Vagina (tissue), 2 donors: ENCODE measurements at regions not wholly inside any gene's neighbourhood (a gene's known extent, or its start where the extent isn't known, plus 50 kb on each side); places are given as distances from the start of the nearest gene placed in this dataset.

ENCODE experiments used
- DNase-seq, 2 donors: peaks; one replicate each; pipeline ENCODE4 v3.0.0-alpha.2; 2017; ENCODE audit errors: extremely low spot score in 2 of 2
- H3K27ac ChIP-seq: fragments of 200-600 bp; sonication (generic); one replicate; pipeline ENCODE4 v1.5.1; 2019
- H3K27me3 ChIP-seq: fragments of 200-600 bp; sonication (generic); one replicate; pipeline ENCODE4 v1.5.1; 2019
- H3K36me3 ChIP-seq, 2 donors: fragments of 200-600 bp; sonication (generic); one replicate each; pipeline ENCODE4 v1.5.1; 2017 to 2019
- H3K4me1 ChIP-seq: fragments of 200-600 bp; sonication (generic); one replicate; pipeline ENCODE4 v1.5.1; 2019
- H3K4me3 ChIP-seq, 2 donors: fragments of 200-600 bp; sonication (generic); 1 replicate in 1 of 2; 2 replicates in 1 of 2; pipeline ENCODE4 v1.5.1; 2016 to 2019
- H3K9me3 ChIP-seq: fragments of 200-600 bp; sonication (generic); one replicate; pipeline ENCODE4 v1.5.1; 2019
- CTCF ChIP-seq, 3 experiments: fragments of 450-650 bp in 2 of 3; fragments of 200-600 bp in 1 of 3; sonication (generic) in 1 of 3; IDR thresholded peaks; one replicate each; pipeline ENCODE4 v1.5.1; 2017 to 2019; ENCODE audit warnings: antibody characterized with exemption in 3 of 3, mild to moderate bottlenecking in 2 of 3, moderate library complexity in 2 of 3
- POLR2A ChIP-seq, 2 donors: fragments of 450-650 bp; IDR thresholded peaks; one replicate each; pipeline ENCODE4 v1.6.1; 2017; ENCODE audit warnings: antibody characterized with exemption in 2 of 2, mild to moderate bottlenecking in 2 of 2, moderate library complexity in 2 of 2
- POLR2AphosphoS5 ChIP-seq, 2 donors: sonication (generic); formaldehyde crosslinking; IDR thresholded peaks; one replicate each; pipeline ENCODE4 v1.9.0; 2017; ENCODE audit warnings: antibody characterized with exemption in 2 of 2, mild to moderate bottlenecking in 2 of 2, low read depth in 1 of 2; ENCODE audit not compliant: insufficient read depth in 1 of 2
- intact Hi-C: fragments of 100-400 bp; cut with DNase I; formaldehyde crosslinking; loops from one replicate; pipeline ENCODE4 v1.15.1; 2023

- H3K36me3 ChIP-seq = no peaks in the 10 kb centered on the region
- peak overlapping the region in 1 of 2 donors; percentile 6 for H3K4me3 ChIP-seq
- peak overlapping the region; percentile 87 for H3K27ac ChIP-seq
- DNase-seq = no peak
- TF ChIP-seq POLR2A (IDR thresholded peaks at IDR 0.05) = no peak
- TF ChIP-seq POLR2AphosphoS5 (IDR thresholded peaks at IDR 0.05; ENCODE audit: insufficient read depth in 1 of 2, low read depth in 1 of 2) = no peak
- no peak for TF ChIP-seq CTCF (IDR thresholded peaks at IDR 0.05)
- intact Hi-C loops = loop anchor here (5.0 to 10.0 kb wide), 3 partner anchors 81 to 168 kb away; partner anchors contain the start of gene FOXF1
- H3K9me3 ChIP-seq = no peaks in the 10 kb centered on the region
- H3K27me3 ChIP-seq = no peaks in the 10 kb centered on the region
- H3K4me1 ChIP-seq = peaks cover 16% of the 10 kb centered on the region
Measured at GRCh38 chr16:86343796-86344585, 166.3 kb upstream of the FOXF1 start.

GRCh38 chr16:86344586-86344871, 165.8 kb upstream of the FOXF1 start:
- H3K36me3 ChIP-seq = no peaks in the 10 kb centered on the region
- H3K9me3 ChIP-seq = no peaks in the 10 kb centered on the region
- peak overlapping the region; percentile 87 for H3K27ac ChIP-seq
- DNase-seq = no peak
- peaks cover 16% of the 10 kb centered on the region for H3K4me1 ChIP-seq
- H3K27me3 ChIP-seq = no peaks in the 10 kb centered on the region
- H3K4me3 ChIP-seq = no peak overlapping the region
- intact Hi-C loops = loop anchor here (5.0 to 10.0 kb wide), 3 partner anchors 80 to 168 kb away; partner anchors contain the start of gene FOXF1
- TF ChIP-seq POLR2A (IDR thresholded peaks at IDR 0.05) (no peak), POLR2AphosphoS5 (IDR thresholded peaks at IDR 0.05; ENCODE audit: insufficient read depth in 1 of 2, low read depth in 1 of 2) (no peak), CTCF (IDR thresholded peaks at IDR 0.05) (no peak)

- peak overlapping the region; percentile 87 for H3K27ac ChIP-seq
- DNase-seq = no peak
- no peak overlapping the region for H3K4me3 ChIP-seq
- TF ChIP-seq POLR2AphosphoS5 (IDR thresholded peaks at IDR 0.05; ENCODE audit: insufficient read depth in 1 of 2, low read depth in 1 of 2) = no peak
- TF ChIP-seq POLR2A (IDR thresholded peaks at IDR 0.05) = no peak
- no peak for TF ChIP-seq CTCF (IDR thresholded peaks at IDR 0.05)
- H3K36me3 ChIP-seq = no peaks in the 10 kb centered on the region
- intact Hi-C loops = loop anchor here (5.0 to 10.0 kb wide), 3 partner anchors 80 to 167 kb away; partner anchors contain the start of gene FOXF1
- H3K4me1 ChIP-seq = peaks cover 16% of the 10 kb centered on the region
- no peaks in the 10 kb centered on the region for H3K9me3 ChIP-seq
- H3K27me3 ChIP-seq = no peaks in the 10 kb centered on the region
Measured at GRCh38 chr16:86344881-86345280, 165.4 kb upstream of the FOXF1 start.

GRCh38 chr16:86345516-86345915, 164.8 kb upstream of the FOXF1 start:
- no peak for DNase-seq
- H3K27ac ChIP-seq = no peak overlapping the region
- intact Hi-C loops = loop anchor here (10.0 kb wide), 2 partner anchors 79 to 121 kb away; no protein-coding TSS in a partner anchor
- H3K27me3 ChIP-seq = no peaks in the 10 kb centered on the region
- no peak overlapping the region for H3K4me3 ChIP-seq
- peaks cover 16% of the 10 kb centered on the region for H3K4me1 ChIP-seq
- no peaks in the 10 kb centered on the region for H3K36me3 ChIP-seq
- H3K9me3 ChIP-seq = no peaks in the 10 kb centered on the region
- TF ChIP-seq CTCF (IDR thresholded peaks at IDR 0.05) (no peak), POLR2AphosphoS5 (IDR thresholded peaks at IDR 0.05; ENCODE audit: insufficient read depth in 1 of 2, low read depth in 1 of 2) (no peak), POLR2A (IDR thresholded peaks at IDR 0.05) (no peak)

- Histone ChIP-seq H3K27me3 (no peaks in the 10 kb centered on the region), H3K36me3 (no peaks in the 10 kb centered on the region), H3K27ac (no peak overlapping the region), H3K4me3 (no peak overlapping the region), H3K9me3 (no peaks in the 10 kb centered on the region), H3K4me1 (peaks cover 16% of the 10 kb centered on the region)
- intact Hi-C loops = loop anchor here (10.0 kb wide), 2 partner anchors 79 to 121 kb away; no protein-coding TSS in a partner anchor
- TF ChIP-seq CTCF (IDR thresholded peaks at IDR 0.05) (no peak), POLR2A (IDR thresholded peaks at IDR 0.05) (no peak), POLR2AphosphoS5 (IDR thresholded peaks at IDR 0.05; ENCODE audit: insufficient read depth in 1 of 2, low read depth in 1 of 2) (no peak)
- DNase-seq = no peak
Measured at GRCh38 chr16:86346034-86346433, 164.3 kb upstream of the FOXF1 start.
